Inflammatory macrophage (primary cell): ENCODE measurements at regions not wholly inside any gene's neighbourhood (a gene's known extent, or its start where the extent isn't known, plus 50 kb on each side); places are given as distances from the start of the nearest gene placed in this dataset.
"Not testable (repeated sequence)": the region's sequence is repeated elsewhere in the genome, so short reads cannot be mapped to it uniquely, and the experiment has no call there.

Experiments used
- DNase-seq, 2 donors: peaks; one replicate each; pipeline ENCODE4 v3.0.0-alpha.2; 2020 to 2022

GRCh38 chr5:116861666-116862065 lies 287.0 kb upstream of the SEMA6A start:
- no peak for DNase-seq

GRCh38 chr5:116861097-116861496 lies 286.5 kb upstream of the SEMA6A start:
- DNase-seq = no peak

GRCh38 chr5:116859666-116860320 lies 285.2 kb upstream of the SEMA6A start:
- DNase-seq = no peak

- no peak for DNase-seq
Observed at GRCh38 chr5:116858705-116859333, 284.2 kb upstream of the SEMA6A start.

GRCh38 chr5:116858020-116858419 lies 283.4 kb upstream of the SEMA6A start:
- DNase-seq = not testable (repeated sequence)

- DNase-seq = no peak
Observed at GRCh38 chr5:116856271-116856670, 281.6 kb upstream of the SEMA6A start.

GRCh38 chr5:116853992-116854391 lies 279.4 kb upstream of the SEMA6A start:
- DNase-seq = no peak

GRCh38 chr5:116848954-116849581 lies 274.4 kb upstream of the SEMA6A start:
- DNase-seq = no peak

- DNase-seq = no peak
Observed at GRCh38 chr5:116847960-116848359, 273.3 kb upstream of the SEMA6A start.

GRCh38 chr5:116844015-116844414 lies 269.4 kb upstream of the SEMA6A start:
- DNase-seq = no peak

- no peak for DNase-seq
Observed at GRCh38 chr5:116842514-116842961, 267.9 kb upstream of the SEMA6A start.

GRCh38 chr5:116841734-116842133 lies 267.1 kb upstream of the SEMA6A start:
- DNase-seq = no peak

- DNase-seq = no peak
Observed at GRCh38 chr5:116838011-116838536, 263.5 kb upstream of the SEMA6A start.

- DNase-seq = no peak
Observed at GRCh38 chr5:116834796-116835515, 260.3 kb upstream of the SEMA6A start.

GRCh38 chr5:116830079-116830478 lies 255.5 kb upstream of the SEMA6A start:
- no peak for DNase-seq

GRCh38 chr5:116827078-116827477 lies 252.5 kb upstream of the SEMA6A start:
- DNase-seq = no peak

- DNase-seq = no peak
Observed at GRCh38 chr5:116825486-116825885, 250.9 kb upstream of the SEMA6A start.

GRCh38 chr5:116824751-116825438 lies 250.3 kb upstream of the SEMA6A start:
- no peak for DNase-seq

- no peak for DNase-seq
Observed at GRCh38 chr5:116814626-116815385, 240.2 kb upstream of the SEMA6A start.

GRCh38 chr5:116813906-116814305 lies 239.3 kb upstream of the SEMA6A start:
- no peak for DNase-seq

- DNase-seq = no peak
Observed at GRCh38 chr5:116813356-116813755, 238.7 kb upstream of the SEMA6A start.

GRCh38 chr5:116810951-116811350 lies 236.3 kb upstream of the SEMA6A start:
- no peak for DNase-seq
